Panc1 (cell line): ENCODE measurements at regions not wholly inside any gene's neighbourhood (a gene's known extent, or its start where the extent isn't known, plus 50 kb on each side); places are given as distances from the start of the nearest gene placed in this dataset.

Experiments
- ATAC-seq: fragments of 200-7000 bp; cut with Tn5 transposase; 2 replicates; pipeline ENCODE4 v1.9.1; 2020; ENCODE audit warnings: mild to moderate bottlenecking, moderate library complexity
- BruUV-seq: library from RNA; stranded (reverse); fragments of 400-500 nt; replicated peaks from 2 replicates; lab custom pipeline; 2021; lab: Mats Ljungman, UMichigan
- CTCF ChIA-PET: fragments of 300-600 bp; sonication (Branson Sonifier 250); formaldehyde crosslinking; loops from one replicate; lab custom pipeline; 2022; ENCODE audit warnings: antibody characterized with exemption; lab: Charles Lee
- POLR2A ChIA-PET: fragments of 300-600 bp; sonication (Branson Sonifier 250); formaldehyde crosslinking; loops from one replicate; lab custom pipeline; 2022; ENCODE audit warnings: antibody characterized with exemption; lab: Charles Lee
- DNase-seq: peaks from one replicate; pipeline ENCODE4 v3.0.0-alpha.2; 2010; ENCODE audit warnings: low read depth, low spot score
- H3K27ac ChIP-seq: 2 replicates; pipeline ENCODE4 v1.5.1; 2011; ENCODE audit warnings: mild to moderate bottlenecking, low read length, inconsistent platforms
- H3K27me3 ChIP-seq: fragments of 200-500 bp; sonication (Bioruptor generic); 2 replicates; pipeline ENCODE4 v1.6.0; 2014; ENCODE audit warnings: low read length, inconsistent platforms; ENCODE audit not compliant: control insufficient read depth, insufficient read depth
- H3K36me3 ChIP-seq: fragments of 200-500 bp; sonication (Bioruptor generic); 2 replicates; pipeline ENCODE4 v1.5.1; 2014; ENCODE audit warnings: inconsistent platforms, mild to moderate bottlenecking, low read length, moderate library complexity; ENCODE audit not compliant: control insufficient read depth, insufficient read depth
- H3K4me1 ChIP-seq: 2 replicates; pipeline ENCODE4 v1.5.1; 2011; ENCODE audit warnings: inconsistent platforms, mild to moderate bottlenecking, low read length, moderate library complexity; ENCODE audit not compliant: control insufficient read depth, insufficient read depth
- H3K4me3 ChIP-seq, 2 experiments: 2 replicates each; pipeline ENCODE4 v1.5.1; 2011 to 2012; ENCODE audit warnings: low read depth in 2 of 2, low read length in 2 of 2, mild to moderate bottlenecking in 2 of 2, inconsistent platforms in 1 of 2, moderate library complexity in 1 of 2
- H3K9me3 ChIP-seq: fragments of 200-500 bp; sonication (Bioruptor generic); 2 replicates; pipeline ENCODE4 v1.5.1; 2014; ENCODE audit warnings: low read depth, mild to moderate bottlenecking, inconsistent platforms, low read length, moderate library complexity; ENCODE audit not compliant: control insufficient read depth, insufficient read depth
- CTCF ChIP-seq: fragments of 450-650 bp; IDR thresholded peaks from 2 replicates; pipeline ENCODE4 v1.5.1; 2017; ENCODE audit warnings: mild to moderate bottlenecking
- POLR2AphosphoS5 ChIP-seq: IDR thresholded peaks from 2 replicates; pipeline ENCODE4 v1.6.1; 2012; ENCODE audit warnings: mild to moderate bottlenecking, low read depth, low read length, moderate library complexity
- REST ChIP-seq, 2 experiments: IDR thresholded peaks; 2 replicates each; pipeline ENCODE4 v1.6.1; 2011 to 2012; ENCODE audit warnings: low read depth in 2 of 2, control low read depth in 1 of 2, low read length in 1 of 2, mild to moderate bottlenecking in 1 of 2, moderate library complexity in 1 of 2; ENCODE audit not compliant: insufficient read depth in 1 of 2
- SIN3A ChIP-seq: IDR thresholded peaks from 2 replicates; pipeline ENCODE4 v1.6.1; 2012; ENCODE audit warnings: low read depth, mild to moderate bottlenecking, low read length, moderate library complexity, borderline replicate concordance; ENCODE audit not compliant: insufficient read depth
- TCF7L2 ChIP-seq: IDR thresholded peaks from 2 replicates; pipeline ENCODE4 v1.6.1; 2011; ENCODE audit warnings: mild to moderate bottlenecking, low read depth, low read length, inconsistent platforms
- in situ Hi-C: cut with HindIII; loops from 2 replicates; pipeline ENCODE4 v1.10.0; 2016; ENCODE audit warnings: low sequenced_read_pairs, low pct_unique_long_range_greater_than_20kb
- intact Hi-C: fragments of 100-400 bp; cut with micrococcal nuclease; formaldehyde crosslinking; loops from one replicate; pipeline ENCODE4 v1.10.0; 2022; ENCODE audit not compliant: unreplicated experiment

GRCh38 chr4:13888112-13888511 lies 260.6 kb upstream of the BOD1L1 start:
- intact Hi-C loops (no loop called here), in situ Hi-C loops (no loop called here)
- no peak overlapping the region for H3K27ac ChIP-seq
- H3K27me3 ChIP-seq = no peaks in the 10 kb centered on the region
- ChIA-PET POLR2A (no interaction called here), CTCF (no interaction called here)
- no peaks in the 10 kb centered on the region for H3K9me3 ChIP-seq
- ATAC-seq = no peak
- TF ChIP-seq POLR2AphosphoS5 (no peak), CTCF (no peak), SIN3A (no peak), REST (IDR thresholded peaks at IDR 0.05; ENCODE audit: insufficient read depth in 1 of 2, low read depth in 2 of 2, low read length in 1 of 2) (no peak), TCF7L2 (no peak)
- H3K4me3 ChIP-seq = no peak overlapping the region
- BruUV-seq = no TSS peak
- DNase-seq = no peak
- no peaks in the 10 kb centered on the region for H3K36me3 ChIP-seq
- no peaks in the 10 kb centered on the region for H3K4me1 ChIP-seq

- in situ Hi-C loops (no loop called here), intact Hi-C loops (no loop called here)
- BruUV-seq = no TSS peak
- Histone ChIP-seq H3K4me1 (no peaks in the 10 kb centered on the region), H3K9me3 (no peaks in the 10 kb centered on the region), H3K4me3 (no peak overlapping the region), H3K36me3 (no peaks in the 10 kb centered on the region), H3K27ac (0 out of 2 replicates have a peak overlapping the region, but pooled peaks have one; percentile 17), H3K27me3 (no peaks in the 10 kb centered on the region)
- DNase-seq (no peak), ATAC-seq (peak; percentile 40; the same call in 1 of the 2 replicates)
- TF ChIP-seq SIN3A (no peak), CTCF (no peak), POLR2AphosphoS5 (no peak), TCF7L2 (no peak), REST (IDR thresholded peaks at IDR 0.05; ENCODE audit: insufficient read depth in 1 of 2, low read depth in 2 of 2, low read length in 1 of 2) (no peak)
- ChIA-PET CTCF (no interaction called here), POLR2A (no interaction called here)
These were observed 264.0 kb upstream of the BOD1L1 start for GRCh38 chr4:13891544-13891939.
